ENCODE measurements at regions not wholly inside any gene's neighbourhood (a gene's known extent, or its start where the extent isn't known, plus 50 kb on each side); places are given as distances from the start of the nearest gene placed in this dataset.

- POLR2A ChIA-PET, result no interaction called here
- Histone ChIP-seq H3K9ac (ENCODE audit: low read length) (no peak overlapping the region), H3K9me2 (ENCODE audit: insufficient read depth) (no peaks in the 10 kb centered on the region), H3K4me2 (ENCODE audit: low read length) (no peak overlapping the region), H4K20me1 (ENCODE audit: insufficient read depth) (no peaks in the 10 kb centered on the region), H3K79me2 (ENCODE audit: insufficient read depth, low read length) (no peaks in the 10 kb centered on the region), H3K9me3 (ENCODE audit: control insufficient read depth in 1 of 2, insufficient read depth in 1 of 2, low read depth in 1 of 2, low read length in 2 of 2) (no peaks in the 10 kb centered on the region), H3K27ac (ENCODE audit: low read depth, low read length) (no peak overlapping the region), H3K4me1 (ENCODE audit: control insufficient read depth in 1 of 2, insufficient read depth in 2 of 2, low read length in 2 of 2) (no peaks in the 10 kb centered on the region), H3K27me3 (ENCODE audit: insufficient read depth, low read length) (no peaks in the 10 kb centered on the region), H2AFZ (ENCODE audit: low read depth, low read length, poor library complexity, severe bottlenecking) (no peak overlapping the region), H3K4me3 (replicated peaks in 1 of 2; ENCODE audit: low read depth in 1 of 2, low read length in 2 of 2) (no peak overlapping the region), H3K36me3 (ENCODE audit: control insufficient read depth in 1 of 2, insufficient read depth in 2 of 2, low read length in 2 of 2) (no peaks in the 10 kb centered on the region)
- TF ChIP-seq TCF7L2 (IDR thresholded peaks at IDR 0.05; ENCODE audit: borderline replicate concordance, extremely low read depth, insufficient read depth, insufficient read length), result no peak
- CTCF ChIA-PET, result no interaction called here
- RAD21 ChIA-PET (ENCODE audit: low non-redundant PET in 1 of 2, low total read pairs in 2 of 2, uncharacterized antibody in 2 of 2, unreplicated experiment in 2 of 2), result no interaction called here
- ATAC-seq, result no peak
- intact Hi-C loops (cut with micrococcal nuclease), result no loop called here
- no TSS peak for BruUV-seq (replicated peaks)
- no peak for DNase-seq (ENCODE audit: low read depth, low spot score)
Measured at GRCh38 chr6:137390334-137390733, 103.9 kb downstream of the OLIG3 start.

GRCh38 chr6:137389150-137389704, 105.0 kb downstream of the OLIG3 start:
- no peaks in the 10 kb centered on the region for H4K20me1 ChIP-seq (ENCODE audit: insufficient read depth)
- CTCF ChIA-PET, result no interaction called here
- ATAC-seq (no peak), DNase-seq (ENCODE audit: low read depth, low spot score) (no peak)
- no peaks in the 10 kb centered on the region for H3K36me3 ChIP-seq (ENCODE audit: control insufficient read depth in 1 of 2, insufficient read depth in 2 of 2, low read length in 2 of 2)
- H3K4me3 ChIP-seq (replicated peaks in 1 of 2; ENCODE audit: low read depth in 1 of 2, low read length in 2 of 2), result no peak overlapping the region
- intact Hi-C loops (cut with micrococcal nuclease), result no loop called here
- RAD21 ChIA-PET (ENCODE audit: low non-redundant PET in 1 of 2, low total read pairs in 2 of 2, uncharacterized antibody in 2 of 2, unreplicated experiment in 2 of 2), result no interaction called here
- H3K79me2 ChIP-seq (ENCODE audit: insufficient read depth, low read length), result no peaks in the 10 kb centered on the region
- H3K27me3 ChIP-seq (ENCODE audit: insufficient read depth, low read length), result no peaks in the 10 kb centered on the region
- no TSS peak for BruUV-seq (replicated peaks)
- H3K4me2 ChIP-seq (ENCODE audit: low read length), result no peak overlapping the region
- POLR2A ChIA-PET, result no interaction called here
- H2AFZ ChIP-seq (ENCODE audit: low read depth, low read length, poor library complexity, severe bottlenecking), result no peak overlapping the region
- no peak overlapping the region for H3K9ac ChIP-seq (ENCODE audit: low read length)
- no peaks in the 10 kb centered on the region for H3K9me2 ChIP-seq (ENCODE audit: insufficient read depth)
- H3K9me3 ChIP-seq (ENCODE audit: control insufficient read depth in 1 of 2, insufficient read depth in 1 of 2, low read depth in 1 of 2, low read length in 2 of 2), result no peaks in the 10 kb centered on the region
- no peak overlapping the region for H3K27ac ChIP-seq (ENCODE audit: low read depth, low read length)
- TF ChIP-seq SIN3A (IDR thresholded peaks at IDR 0.05; ENCODE audit: low read depth) (no peak), EZH2phosphoT487 (IDR thresholded peaks at IDR 0.05; ENCODE audit: borderline replicate concordance) (no peak), EZH2 (IDR thresholded peaks at IDR 0.05) (no peak), ATF3 (IDR thresholded peaks at IDR 0.05) (no peak), SP1 (IDR thresholded peaks at IDR 0.05; ENCODE audit: low read depth) (no peak)
- H3K4me1 ChIP-seq (ENCODE audit: control insufficient read depth in 1 of 2, insufficient read depth in 2 of 2, low read length in 2 of 2), result no peaks in the 10 kb centered on the region
